Mesenchymal stem cell (in vitro differentiated cells and primary cell): ENCODE measurements at regions not wholly inside any gene's neighbourhood (a gene's known extent, or its start where the extent isn't known, plus 50 kb on each side); places are given as distances from the start of the nearest gene placed in this dataset.

Source experiments
- DNase-seq: peaks from one replicate; pipeline ENCODE4 v3.0.0-alpha.2; 2013
- H2AFZ ChIP-seq: one replicate; pipeline ENCODE4 v1.6.1; 2013; ENCODE audit warnings: low read depth, mild to moderate bottlenecking, control low read depth, inconsistent platforms, low read length, moderate library complexity
- H2AK5ac ChIP-seq: 2 replicates; pipeline ENCODE4 v1.6.1; 2013; ENCODE audit warnings: low read length, moderate library complexity, mild to moderate bottlenecking, inconsistent platforms; ENCODE audit not compliant: severe bottlenecking
- H2BK120ac ChIP-seq: one replicate; pipeline ENCODE4 v1.6.1; 2013; ENCODE audit warnings: low read depth, mild to moderate bottlenecking, inconsistent platforms, low read length, moderate library complexity
- H2BK12ac ChIP-seq, 2 experiments: one replicate each; pipeline ENCODE4 v1.6.1; 2013; ENCODE audit warnings: inconsistent platforms in 2 of 2, low read length in 2 of 2, mild to moderate bottlenecking in 2 of 2, moderate library complexity in 2 of 2, control low read depth in 1 of 2
- H2BK15ac ChIP-seq: one replicate; pipeline ENCODE4 v1.6.1; 2013; ENCODE audit warnings: mild to moderate bottlenecking, low read depth, inconsistent platforms; ENCODE audit not compliant: poor library complexity, severe bottlenecking
- H2BK5ac ChIP-seq: 2 replicates; pipeline ENCODE4 v1.6.1; 2013; ENCODE audit warnings: low read depth, mild to moderate bottlenecking, low read length, control low read depth, inconsistent platforms; ENCODE audit not compliant: poor library complexity, severe bottlenecking
- H3K14ac ChIP-seq, 2 experiments: one replicate each; pipeline ENCODE4 v1.6.1; 2013; ENCODE audit warnings: inconsistent platforms in 2 of 2, low read length in 2 of 2, control low read depth in 1 of 2, mild to moderate bottlenecking in 1 of 2, moderate library complexity in 1 of 2
- H3K18ac ChIP-seq, 2 experiments: one replicate each; pipeline ENCODE4 v1.6.1; 2013; ENCODE audit warnings: inconsistent platforms in 2 of 2, low read length in 2 of 2, control low read depth in 1 of 2, low read depth in 1 of 2, mild to moderate bottlenecking in 1 of 2
- H3K23ac ChIP-seq, 2 experiments: one replicate each; pipeline ENCODE4 v1.6.1; 2013; ENCODE audit warnings: inconsistent platforms in 2 of 2, low read length in 2 of 2, mild to moderate bottlenecking in 2 of 2, moderate library complexity in 2 of 2, control low read depth in 1 of 2
- H3K27ac ChIP-seq: 2 replicates; pipeline ENCODE4 v1.5.1; 2013; ENCODE audit warnings: mild to moderate bottlenecking, moderate library complexity, low read length, control low read depth, inconsistent platforms; ENCODE audit not compliant: poor library complexity, severe bottlenecking
- H3K27me3 ChIP-seq, 2 experiments: 2 replicates each; pipeline versions ENCODE4 v1.6.1 to v1.7.0; 2013; ENCODE audit warnings: low read length in 2 of 2, mild to moderate bottlenecking in 2 of 2, moderate library complexity in 2 of 2, control low read depth in 1 of 2, inconsistent platforms in 1 of 2; ENCODE audit not compliant: control insufficient read depth in 1 of 2, insufficient read depth in 1 of 2
- H3K36me3 ChIP-seq, 2 experiments: 2 replicates each; pipeline versions ENCODE4 v1.6.1 to v1.7.0; 2013; ENCODE audit warnings: low read length in 2 of 2, control low read depth in 1 of 2, inconsistent platforms in 1 of 2, low read depth in 1 of 2, mild to moderate bottlenecking in 1 of 2; ENCODE audit not compliant: insufficient read depth in 2 of 2, control insufficient read depth in 1 of 2
- H3K4ac ChIP-seq, 2 experiments: one replicate each; pipeline ENCODE4 v1.6.1; 2013; ENCODE audit warnings: inconsistent platforms in 2 of 2, low read length in 2 of 2, mild to moderate bottlenecking in 2 of 2, moderate library complexity in 2 of 2, control low read depth in 1 of 2, low read depth in 1 of 2
- H3K4me1 ChIP-seq: 2 replicates; pipeline ENCODE4 v1.6.1; 2013; ENCODE audit warnings: low read depth, low read length, control low read depth; ENCODE audit not compliant: control insufficient read depth, insufficient read depth
- H3K4me2 ChIP-seq: 2 replicates; pipeline ENCODE4 v1.6.1; 2013; ENCODE audit warnings: low read length, mild to moderate bottlenecking, inconsistent platforms; ENCODE audit not compliant: poor library complexity, severe bottlenecking
- H3K4me3 ChIP-seq, 2 experiments: 2 replicates each; pipeline versions ENCODE4 v1.5.1 to v1.7.0; 2013; ENCODE audit warnings: low read length in 2 of 2, mild to moderate bottlenecking in 2 of 2, control low read depth in 1 of 2, low read depth in 1 of 2; ENCODE audit not compliant: insufficient read depth in 1 of 2
- H3K79me1 ChIP-seq: replicated peaks from 2 replicates; pipeline ENCODE4 v1.6.1; 2013; ENCODE audit warnings: mild to moderate bottlenecking, control low read depth, low read length, inconsistent platforms; ENCODE audit not compliant: poor library complexity, severe bottlenecking
- H3K9ac ChIP-seq: 2 replicates; pipeline ENCODE4 v1.7.0; 2013; ENCODE audit warnings: mild to moderate bottlenecking, low read length, moderate library complexity
- H3K9me3 ChIP-seq: 2 replicates; pipeline ENCODE4 v1.7.0; 2013; ENCODE audit warnings: mild to moderate bottlenecking, low read length; ENCODE audit not compliant: control insufficient read depth
- H4K8ac ChIP-seq: one replicate; pipeline ENCODE4 v1.6.1; 2013; ENCODE audit warnings: inconsistent platforms, mild to moderate bottlenecking, low read length, moderate library complexity
- H4K91ac ChIP-seq: one replicate; pipeline ENCODE4 v1.6.1; 2013; ENCODE audit warnings: mild to moderate bottlenecking, low read length, inconsistent platforms
- WGBS: methylation state at CpG from one replicate; pipeline ENCODE4 v1.1.7; 2013; ENCODE audit warnings: mixed read lengths; 5-methylcytosine and 5-hydroxymethylcytosine counted together

- Histone ChIP-seq H3K9me3 (no peaks in the 10 kb centered on the region), H3K27me3 (peaks cover 79 to 87% of the 10 kb centered on the region in 2 experiments), H2BK12ac (no peak overlapping the region), H2BK120ac (no peak overlapping the region), H3K9ac (no peak overlapping the region), H2BK5ac (no peak overlapping the region), H3K27ac (no peak overlapping the region), H3K18ac (no peak overlapping the region), H2BK15ac (no peak overlapping the region), H3K4me1 (no peaks in the 10 kb centered on the region), H4K8ac (no peak overlapping the region), H3K14ac (no peak overlapping the region), H2AK5ac (no peak overlapping the region), H3K23ac (no peak overlapping the region), H4K91ac (no peak overlapping the region), H3K4me3 (no peak overlapping the region), H2AFZ (no peak overlapping the region), H3K79me1 (no peaks in the 10 kb centered on the region), H3K4me2 (no peak overlapping the region), H3K36me3 (no peaks in the 10 kb centered on the region), H3K4ac (no peak overlapping the region)
- 70% methylated on average over 7 of the region's 7 CpGs for WGBS
- DNase-seq, result no peak
These were observed 70.4 kb upstream of the KCNG1 start for GRCh38 chr20:51093240-51093763.

GRCh38 chr20:51092338-51092737 is 69.4 kb upstream of the KCNG1 start:
- Histone ChIP-seq H3K4me3 (no peak overlapping the region), H2AK5ac (no peak overlapping the region), H2BK15ac (no peak overlapping the region), H3K14ac (no peak overlapping the region), H3K23ac (no peak overlapping the region), H3K79me1 (no peaks in the 10 kb centered on the region), H2BK12ac (no peak overlapping the region), H3K4ac (no peak overlapping the region), H2AFZ (no peak overlapping the region), H3K27me3 (peaks cover 81 to 92% of the 10 kb centered on the region in 2 experiments), H3K36me3 (no peaks in the 10 kb centered on the region), H3K9ac (no peak overlapping the region), H2BK120ac (no peak overlapping the region), H4K8ac (no peak overlapping the region), H3K4me1 (no peaks in the 10 kb centered on the region), H3K18ac (no peak overlapping the region), H3K27ac (no peak overlapping the region), H4K91ac (no peak overlapping the region), H3K9me3 (no peaks in the 10 kb centered on the region), H3K4me2 (no peak overlapping the region), H2BK5ac (no peak overlapping the region)
- peak; percentile 8 for DNase-seq
- WGBS, result 10% methylated on average over 3 of the region's 4 CpGs

- no peak overlapping the region for H3K23ac ChIP-seq
- no peak overlapping the region for H2AFZ ChIP-seq
- DNase-seq, result no peak
- no peak overlapping the region for H2BK15ac ChIP-seq
- no peaks in the 10 kb centered on the region for H3K79me1 ChIP-seq
- no peak overlapping the region for H2BK5ac ChIP-seq
- H3K4me2 ChIP-seq, result no peak overlapping the region
- peaks cover 76 to 88% of the 10 kb centered on the region in 2 experiments for H3K27me3 ChIP-seq
- no peak overlapping the region for H3K9ac ChIP-seq
- no peak overlapping the region for H3K4ac ChIP-seq
- H2BK120ac ChIP-seq, result no peak overlapping the region
- H3K14ac ChIP-seq, result no peak overlapping the region
- no peaks in the 10 kb centered on the region for H3K9me3 ChIP-seq
- H2AK5ac ChIP-seq, result no peak overlapping the region
- no peak overlapping the region for H4K91ac ChIP-seq
- WGBS, result 30% methylated on average over 9 of the region's 12 CpGs
- H3K36me3 ChIP-seq, result no peaks in the 10 kb centered on the region
- H3K18ac ChIP-seq, result no peak overlapping the region
- H3K27ac ChIP-seq, result no peak overlapping the region
- H3K4me3 ChIP-seq, result no peak overlapping the region
- H4K8ac ChIP-seq, result no peak overlapping the region
- no peaks in the 10 kb centered on the region for H3K4me1 ChIP-seq
- no peak overlapping the region for H2BK12ac ChIP-seq
These were observed 68.7 kb upstream of the KCNG1 start for GRCh38 chr20:51091406-51092195.

- H2AK5ac ChIP-seq, result no peak overlapping the region
- H3K27me3 ChIP-seq, result peaks cover 70 to 86% of the 10 kb centered on the region in 2 experiments
- H3K4me1 ChIP-seq, result no peaks in the 10 kb centered on the region
- no peak overlapping the region for H3K4me3 ChIP-seq
- no peak overlapping the region for H2BK120ac ChIP-seq
- no peak for DNase-seq
- H3K9ac ChIP-seq, result no peak overlapping the region
- H3K4me2 ChIP-seq, result no peak overlapping the region
- no peak overlapping the region for H2BK15ac ChIP-seq
- no peaks in the 10 kb centered on the region for H3K79me1 ChIP-seq
- H3K9me3 ChIP-seq, result no peaks in the 10 kb centered on the region
- H3K18ac ChIP-seq, result no peak overlapping the region
- no peak overlapping the region for H4K91ac ChIP-seq
- no peak overlapping the region for H3K14ac ChIP-seq
- H3K36me3 ChIP-seq, result no peaks in the 10 kb centered on the region
- no peak overlapping the region for H2BK12ac ChIP-seq
- 63% methylated on average over 1 of the region's 1 CpG for WGBS
- no peak overlapping the region for H3K4ac ChIP-seq
- no peak overlapping the region for H2AFZ ChIP-seq
- no peak overlapping the region for H3K27ac ChIP-seq
- no peak overlapping the region for H4K8ac ChIP-seq
- no peak overlapping the region for H3K23ac ChIP-seq
- no peak overlapping the region for H2BK5ac ChIP-seq
These were observed 66.9 kb upstream of the KCNG1 start for GRCh38 chr20:51089840-51090239.
